NCI-H1092 (cell line): ENCODE measurements at regions not wholly inside any gene's neighbourhood (a gene's known extent, or its start where the extent isn't known, plus 50 kb on each side); places are given as distances from the start of the nearest gene placed in this dataset.

Experiments
- DNase-seq: peaks from one replicate; lab custom pipeline; 2025; lab: John Stamatoyannopoulos, UW

GRCh38 chr19:33900817-33901216 is 104.1 kb downstream of the KCTD15 start:
- DNase-seq = no peak

- DNase-seq = no peak
These were observed 105.7 kb downstream of the KCTD15 start for GRCh38 chr19:33902395-33902794.

- DNase-seq = no peak
These were observed 106.3 kb downstream of the KCTD15 start for GRCh38 chr19:33902802-33903488.

- DNase-seq = no peak
These were observed 106.8 kb downstream of the KCTD15 start for GRCh38 chr19:33903489-33903850.

- no peak for DNase-seq
These were observed 108.0 kb downstream of the KCTD15 start for GRCh38 chr19:33904681-33905080.

GRCh38 chr19:33905473-33905936 is 108.8 kb downstream of the KCTD15 start:
- DNase-seq = no peak

- no peak for DNase-seq
These were observed 109.4 kb downstream of the KCTD15 start for GRCh38 chr19:33905937-33906577.

- no peak for DNase-seq
These were observed 110.1 kb downstream of the KCTD15 start for GRCh38 chr19:33906578-33907335.

GRCh38 chr19:33910922-33911321 is 114.3 kb downstream of the KCTD15 start:
- no peak for DNase-seq

- DNase-seq = no peak
These were observed 117.9 kb downstream of the KCTD15 start for GRCh38 chr19:33914599-33914998.

GRCh38 chr19:33916792-33917191 is 120.1 kb downstream of the KCTD15 start:
- no peak for DNase-seq

GRCh38 chr19:33919291-33919690 is 122.6 kb downstream of the KCTD15 start:
- DNase-seq = no peak

GRCh38 chr19:33921165-33921564 is 124.5 kb downstream of the KCTD15 start:
- DNase-seq = no peak

- no peak for DNase-seq
These were observed 129.6 kb downstream of the KCTD15 start for GRCh38 chr19:33926306-33926705.

GRCh38 chr19:33927789-33928457 is 131.3 kb downstream of the KCTD15 start:
- DNase-seq = no peak

GRCh38 chr19:33928458-33928950 is 131.8 kb downstream of the KCTD15 start:
- DNase-seq = no peak

- DNase-seq = no peak
These were observed 137.3 kb downstream of the KCTD15 start for GRCh38 chr19:33933931-33934330.

GRCh38 chr19:33938821-33939220 is 142.2 kb downstream of the KCTD15 start:
- no peak for DNase-seq

- DNase-seq = no peak
These were observed 144.5 kb downstream of the KCTD15 start for GRCh38 chr19:33941133-33941532.

GRCh38 chr19:33946535-33947264 is 150.0 kb downstream of the KCTD15 start:
- no peak for DNase-seq

GRCh38 chr19:33947265-33947964 is 150.7 kb downstream of the KCTD15 start:
- no peak for DNase-seq
